ENCODE measurements at regions not wholly inside any gene's neighbourhood (a gene's known extent, or its start where the extent isn't known, plus 50 kb on each side); places are given as distances from the start of the nearest gene placed in this dataset.

- no peak for DNase-seq (ENCODE audit: low spot score)
Measured at GRCh38 chr14:54090274-54090673, 133.6 kb upstream of the BMP4 start.

GRCh38 chr14:54094765-54095164 lies 138.1 kb upstream of the BMP4 start:
- peak; percentile 49 for DNase-seq (ENCODE audit: low spot score)

GRCh38 chr14:54098536-54098935 lies 141.9 kb upstream of the BMP4 start:
- no peak for DNase-seq (ENCODE audit: low spot score)

DNA sequence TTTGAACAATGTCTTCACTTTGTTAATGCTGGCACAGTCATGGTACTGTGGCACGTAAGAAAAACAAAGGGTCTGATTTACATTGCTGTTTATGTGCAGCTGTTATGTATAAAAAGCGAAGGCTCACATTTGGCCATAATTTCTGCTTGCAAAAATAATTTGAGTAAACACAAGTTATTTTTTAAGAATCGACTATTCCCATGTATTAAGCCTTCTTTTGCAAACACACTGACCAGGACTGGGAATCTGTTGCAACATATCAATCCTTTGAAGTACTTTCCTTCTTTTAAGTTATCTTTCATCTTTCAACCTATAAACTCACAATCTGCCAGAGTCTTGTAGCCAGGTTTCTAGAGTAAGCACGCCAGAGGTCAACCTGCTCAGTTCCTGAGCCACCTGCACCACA lies 145.4 kb upstream of the BMP4 start:
- DNase-seq (ENCODE audit: low spot score), result peak; percentile 29

GRCh38 chr14:54102530-54102929 lies 145.9 kb upstream of the BMP4 start:
- DNase-seq (ENCODE audit: low spot score), result no peak

GRCh38 chr14:54104601-54105145 lies 148.0 kb upstream of the BMP4 start:
- DNase-seq (ENCODE audit: low spot score), result no peak

- peak; percentile 71 for DNase-seq (ENCODE audit: low spot score)
Measured at GRCh38 chr14:54105406-54105805, 148.8 kb upstream of the BMP4 start.

DNA sequence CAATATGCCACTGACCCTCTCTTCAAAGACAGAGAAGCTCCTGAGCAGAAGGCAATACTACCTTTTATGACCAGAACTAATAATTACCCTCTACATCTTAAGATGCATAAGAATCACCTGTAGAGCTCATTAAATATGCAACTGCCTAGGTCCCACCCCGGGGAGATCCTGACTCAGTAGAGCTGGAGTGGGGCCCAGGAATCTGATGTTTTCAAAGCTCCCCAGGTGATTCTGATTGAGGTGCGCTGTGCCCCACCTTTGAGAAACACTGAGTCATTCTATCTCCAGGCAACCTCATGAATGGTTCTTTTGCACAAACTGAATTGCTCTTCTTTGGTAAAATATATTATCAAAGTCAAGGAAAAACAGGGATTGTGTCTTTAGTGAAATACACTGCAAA lies 149.3 kb upstream of the BMP4 start:
- peak; percentile 66 for DNase-seq (ENCODE audit: low spot score)

- DNase-seq (ENCODE audit: low spot score), result no peak
Measured at GRCh38 chr14:54106661-54107377, 150.2 kb upstream of the BMP4 start.

DNA sequence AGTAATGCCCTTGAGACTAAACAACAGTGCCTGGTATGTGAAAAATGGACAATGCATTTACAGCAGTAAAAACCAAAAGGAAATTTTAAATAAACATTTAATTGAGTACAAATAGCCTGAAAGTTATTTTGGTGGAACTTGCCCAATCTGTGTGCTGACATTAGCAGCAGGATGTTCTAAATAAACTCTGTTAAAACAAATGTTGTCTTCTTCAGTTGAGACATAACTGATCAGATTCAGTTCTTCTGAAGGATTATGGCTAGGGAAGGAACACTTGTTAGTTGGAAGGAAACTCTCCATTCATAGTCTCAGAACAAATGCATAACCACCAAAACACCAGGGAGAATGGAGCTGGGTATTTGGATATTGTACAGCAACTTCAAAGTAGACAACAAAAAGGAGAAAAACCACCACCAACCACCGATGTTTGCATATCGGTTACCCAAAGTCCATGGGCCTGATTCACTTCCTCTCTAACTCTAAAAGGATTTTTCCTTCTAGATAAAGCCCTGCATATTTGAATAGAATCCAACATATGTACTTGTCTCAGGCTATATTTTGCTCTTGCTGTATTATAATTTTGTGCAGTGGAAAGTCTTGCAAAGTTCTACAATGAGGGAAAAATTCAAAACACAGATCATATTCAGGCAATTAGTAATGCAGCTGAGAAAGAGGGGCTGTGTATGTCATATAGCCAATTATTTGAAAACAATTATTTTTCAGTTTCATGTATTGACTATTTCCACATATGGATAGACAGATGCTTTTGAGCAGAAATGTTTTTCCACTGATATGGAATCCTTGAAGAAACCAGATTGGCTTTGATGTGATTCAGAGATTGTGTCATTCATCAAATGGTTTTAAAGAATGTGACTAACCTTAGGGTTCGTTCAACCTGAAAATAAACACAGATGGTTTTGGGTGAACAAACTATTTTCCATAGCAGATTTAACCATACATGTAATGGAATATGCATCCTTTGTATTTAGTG lies 152.2 kb upstream of the BMP4 start:
- peak; percentile 97 for DNase-seq (ENCODE audit: low spot score)

DNA sequence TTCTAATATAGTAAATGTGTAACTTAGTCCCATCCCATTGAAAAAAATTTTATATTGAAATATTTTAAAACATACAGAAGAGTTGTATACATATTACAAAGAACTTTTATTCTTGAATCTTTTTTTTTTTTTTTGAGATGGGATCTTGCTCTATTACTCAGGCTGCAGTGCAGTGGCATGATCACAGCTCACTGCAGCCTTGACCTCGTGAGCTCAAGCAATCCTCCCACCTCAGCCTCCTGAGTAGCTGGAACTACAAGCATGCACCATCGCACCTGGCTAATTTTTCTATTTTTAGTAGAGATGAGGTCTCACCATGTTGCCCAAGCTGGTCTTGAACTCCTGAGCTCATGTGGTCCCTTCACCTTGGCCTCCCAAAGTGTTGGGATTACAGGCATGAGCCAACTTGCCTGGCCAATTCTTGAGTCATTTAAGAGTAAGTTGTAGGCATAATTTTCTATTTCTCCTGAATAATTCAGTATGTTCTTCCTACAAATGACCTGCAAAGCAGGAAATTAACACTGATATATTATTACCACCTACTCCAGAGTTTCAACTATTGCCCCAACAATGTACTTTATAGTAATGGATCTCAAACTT lies 153.0 kb upstream of the BMP4 start:
- DNase-seq (ENCODE audit: low spot score), result no peak

DNA sequence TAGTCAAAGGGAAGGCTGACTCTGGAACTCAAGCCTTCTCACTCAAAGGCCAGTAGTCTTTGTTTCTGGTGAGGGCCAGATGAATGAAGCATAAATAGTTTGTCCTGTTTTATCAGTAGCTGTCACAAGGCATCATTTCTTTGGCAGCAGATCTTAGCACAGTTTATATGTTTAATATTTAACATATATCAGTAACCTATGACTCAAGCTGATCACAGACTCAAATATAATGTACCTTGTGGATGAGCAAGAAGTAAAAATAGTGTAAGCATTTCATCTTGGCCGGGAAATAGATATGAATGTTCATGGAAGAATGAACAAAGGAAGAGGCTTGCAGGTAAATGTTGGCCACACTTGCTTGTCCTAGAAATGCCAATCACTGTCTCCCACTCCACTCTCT lies 158.3 kb upstream of the BMP4 start:
- DNase-seq (ENCODE audit: low spot score), result no peak

DNA sequence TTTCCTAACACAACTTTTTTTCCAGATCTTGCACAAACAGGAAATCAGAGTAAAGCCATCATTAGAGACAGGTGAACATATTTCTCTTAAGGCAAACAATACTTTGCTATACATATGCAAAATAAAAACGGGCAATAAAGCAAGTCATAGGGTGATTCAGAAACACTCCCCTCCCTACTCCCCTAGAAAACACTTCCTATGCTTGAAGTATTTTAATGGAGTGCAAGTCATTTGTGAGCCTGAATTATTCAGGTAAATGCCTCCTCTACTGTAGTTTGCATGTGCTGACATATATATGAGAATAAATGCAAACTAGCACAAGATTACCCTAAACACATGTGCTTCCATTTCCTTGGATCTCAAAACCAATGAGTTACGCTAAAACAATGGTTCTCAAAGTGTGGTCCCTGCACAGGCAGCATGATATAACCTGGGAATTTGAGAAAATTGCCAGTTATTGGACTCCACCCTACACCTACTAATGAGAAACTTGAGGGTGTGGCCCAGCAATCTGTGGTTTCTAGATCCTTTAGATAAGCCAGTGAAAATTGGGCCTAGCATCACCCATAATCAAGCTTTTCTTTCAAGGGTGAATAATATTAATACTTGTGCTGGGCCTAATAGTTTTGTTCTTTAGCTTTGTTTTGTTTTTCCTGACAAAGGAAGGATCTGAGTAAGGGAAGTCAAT lies 159.7 kb upstream of the BMP4 start:
- DNase-seq (ENCODE audit: low spot score), result peak; percentile 26

- no peak for DNase-seq (ENCODE audit: low spot score)
Measured at GRCh38 chr14:54116972-54117371, 160.3 kb upstream of the BMP4 start.

GRCh38 chr14:54117396-54117795 lies 160.8 kb upstream of the BMP4 start:
- no peak for DNase-seq (ENCODE audit: low spot score)

GRCh38 chr14:54117924-54118323 lies 161.3 kb upstream of the BMP4 start:
- no peak for DNase-seq (ENCODE audit: low spot score)

- DNase-seq (ENCODE audit: low spot score), result no peak
Measured at GRCh38 chr14:54120260-54120659, 163.6 kb upstream of the BMP4 start.

- no peak for DNase-seq (ENCODE audit: low spot score)
Measured at GRCh38 chr14:54121466-54122027, 164.9 kb upstream of the BMP4 start.

- DNase-seq (ENCODE audit: low spot score), result no peak
Measured at GRCh38 chr14:54123841-54124240, 167.2 kb upstream of the BMP4 start.

DNA sequence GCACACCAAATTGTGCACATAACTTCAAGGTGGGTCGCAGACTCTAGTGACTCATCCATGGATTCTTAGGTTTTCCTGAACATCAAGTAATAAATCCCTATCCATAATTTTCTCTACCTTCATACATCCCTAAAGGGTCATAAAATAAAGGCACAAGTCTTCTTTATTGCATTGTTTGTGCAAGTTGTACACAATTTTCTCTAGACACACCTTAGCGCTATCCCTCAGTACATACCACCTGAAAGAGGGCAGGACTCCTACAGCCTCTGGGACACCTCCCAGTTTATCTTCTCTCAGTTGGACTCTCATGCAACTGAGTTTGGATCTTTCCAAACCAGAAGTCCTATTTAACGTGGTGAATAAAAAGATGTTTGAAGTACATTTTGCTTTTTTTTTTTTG lies 168.5 kb upstream of the BMP4 start:
- DNase-seq (ENCODE audit: low spot score), result no peak

- DNase-seq (ENCODE audit: low spot score), result no peak
Measured at GRCh38 chr14:54126947-54127346, 170.3 kb upstream of the BMP4 start.

GRCh38 chr14:54127526-54127925 lies 170.9 kb upstream of the BMP4 start:
- DNase-seq (ENCODE audit: low spot score), result no peak
